Activated T-helper 2 cell treated with anti-CD3 and anti-CD28 coated beads, Interferon-gamma antibody, Interleukin-2, Interleukin-4, amounts not matched to agents 10 μg/mL and 5 μg/mL and 100 μg/mL, durations not matched to agents 14 hours and 24 hours and 36 hours (primary cell): ENCODE measurements at regions not wholly inside any gene's neighbourhood (a gene's known extent, or its start where the extent isn't known, plus 50 kb on each side); places are given as distances from the start of the nearest gene placed in this dataset.

Experiments used
- DNase-seq: peaks from one replicate; pipeline ENCODE4 v3.0.0; 2021; ENCODE audit warnings: low spot score
- H3K27ac Mint-ChIP-seq: one replicate; pipeline ENCODE4 v1.8.0; 2021; ENCODE audit warnings: mixed read lengths
- H3K27me3 Mint-ChIP-seq: one replicate; pipeline ENCODE4 v1.8.0; 2021; ENCODE audit warnings: low read depth, mixed read lengths
- H3K36me3 Mint-ChIP-seq: one replicate; pipeline ENCODE4 v1.8.0; 2021; ENCODE audit warnings: low read depth, mixed read lengths
- H3K4me1 Mint-ChIP-seq: one replicate; pipeline ENCODE4 v1.8.0; 2021; ENCODE audit warnings: low read depth, mixed read lengths
- H3K4me3 Mint-ChIP-seq: one replicate; pipeline ENCODE4 v1.8.0; 2021; ENCODE audit warnings: low read depth, mild to moderate bottlenecking, moderate library complexity, mixed read lengths
- H3K9me3 Mint-ChIP-seq: one replicate; pipeline ENCODE4 v1.8.0; 2021; ENCODE audit warnings: mixed read lengths
- intact Hi-C: fragments of 100-400 bp; cut with micrococcal nuclease; formaldehyde crosslinking; loops from one replicate; pipeline ENCODE4 v1.15.1; 2023

GRCh38 chr15:77710637-77711036 is 77.9 kb upstream of the LINGO1 start:
- Mint-ChIP-seq H3K27me3 (no peaks in the 10 kb centered on the region), H3K4me3 (no peak overlapping the region), H3K27ac (no peak overlapping the region), H3K4me1 (no peaks in the 10 kb centered on the region), H3K9me3 (no peaks in the 10 kb centered on the region), H3K36me3 (no peaks in the 10 kb centered on the region)
- intact Hi-C loops: no loop called here
- DNase-seq: no peak

DNA sequence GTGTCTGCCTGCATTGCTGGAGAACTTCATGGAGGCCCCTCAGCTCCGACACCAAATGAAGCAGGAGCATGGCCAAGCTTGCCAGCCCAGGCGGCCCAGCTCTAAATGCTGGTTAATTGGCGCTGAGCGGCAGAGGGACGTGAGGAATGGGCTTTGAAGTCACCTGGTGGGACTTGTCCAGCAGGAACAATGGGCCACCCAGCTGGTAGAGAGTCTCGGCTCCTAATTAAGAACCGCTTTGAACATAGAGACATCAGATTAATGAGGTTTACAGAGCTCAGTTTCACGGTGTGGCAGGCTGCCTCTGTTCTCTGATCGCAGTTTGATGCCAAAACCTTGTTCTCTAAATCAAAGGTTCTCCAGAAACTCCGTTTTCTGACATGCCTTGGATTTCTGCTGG is 77.5 kb upstream of the LINGO1 start:
- intact Hi-C loops: no loop called here
- H3K4me1 Mint-ChIP-seq: no peaks in the 10 kb centered on the region
- no peaks in the 10 kb centered on the region for H3K9me3 Mint-ChIP-seq
- no peaks in the 10 kb centered on the region for H3K27me3 Mint-ChIP-seq
- H3K4me3 Mint-ChIP-seq: no peak overlapping the region
- H3K27ac Mint-ChIP-seq: no peak overlapping the region
- DNase-seq: no peak
- no peaks in the 10 kb centered on the region for H3K36me3 Mint-ChIP-seq

- DNase-seq: no peak
- no peak overlapping the region for H3K4me3 Mint-ChIP-seq
- intact Hi-C loops: no loop called here
These were observed 76.6 kb upstream of the LINGO1 start for GRCh38 chr15:77709135-77709886.

DNA sequence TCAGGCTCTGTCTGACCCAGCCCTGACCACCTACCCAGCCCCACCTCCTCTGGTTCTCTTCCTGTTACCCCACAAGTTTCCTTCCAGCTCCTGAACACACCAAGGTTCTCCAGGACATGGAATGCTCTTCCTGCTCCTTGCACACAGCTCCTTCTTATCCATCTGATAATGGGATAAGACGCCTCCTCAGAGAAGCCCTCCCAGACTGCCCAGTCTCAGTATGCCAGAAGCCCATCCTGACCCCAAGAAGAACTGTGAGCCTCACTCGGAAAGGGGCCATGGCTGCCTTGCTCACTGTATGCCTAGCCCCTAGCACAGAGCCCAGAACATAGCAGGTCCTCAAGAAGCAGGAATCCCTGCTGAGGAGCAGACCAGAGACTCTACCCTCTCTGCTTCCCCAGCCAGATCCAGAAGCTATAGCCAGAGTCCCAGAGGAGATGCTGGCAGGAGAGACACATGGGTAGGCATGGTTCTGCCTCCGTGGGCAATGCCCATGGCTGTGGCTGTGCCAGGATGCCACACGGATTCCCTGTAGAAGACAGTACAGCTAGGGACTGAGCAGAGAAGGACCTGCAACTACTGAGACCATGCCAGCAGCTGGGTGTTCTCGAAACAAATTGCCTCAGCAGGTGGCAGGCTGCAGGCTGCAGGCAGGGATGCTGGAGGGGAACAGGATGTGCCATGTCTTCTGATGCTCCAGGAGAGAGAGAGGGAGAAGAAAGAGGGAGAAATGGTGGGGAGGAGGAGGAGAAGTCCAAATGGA is 74.0 kb upstream of the LINGO1 start:
- no peaks in the 10 kb centered on the region for H3K9me3 Mint-ChIP-seq
- intact Hi-C loops: no loop called here
- no peaks in the 10 kb centered on the region for H3K4me1 Mint-ChIP-seq
- H3K27ac Mint-ChIP-seq: no peak overlapping the region
- DNase-seq: no peak
- no peaks in the 10 kb centered on the region for H3K27me3 Mint-ChIP-seq
- no peak overlapping the region for H3K4me3 Mint-ChIP-seq
- H3K36me3 Mint-ChIP-seq: no peaks in the 10 kb centered on the region

More at GRCh38 chr15:77709135-77709886, 76.6 kb upstream of the LINGO1 start:
- H3K36me3 Mint-ChIP-seq: no peaks in the 10 kb centered on the region
- H3K27ac Mint-ChIP-seq: no peak overlapping the region
- H3K4me1 Mint-ChIP-seq: no peaks in the 10 kb centered on the region
- H3K27me3 Mint-ChIP-seq: no peaks in the 10 kb centered on the region
- H3K9me3 Mint-ChIP-seq: no peaks in the 10 kb centered on the region

DNA sequence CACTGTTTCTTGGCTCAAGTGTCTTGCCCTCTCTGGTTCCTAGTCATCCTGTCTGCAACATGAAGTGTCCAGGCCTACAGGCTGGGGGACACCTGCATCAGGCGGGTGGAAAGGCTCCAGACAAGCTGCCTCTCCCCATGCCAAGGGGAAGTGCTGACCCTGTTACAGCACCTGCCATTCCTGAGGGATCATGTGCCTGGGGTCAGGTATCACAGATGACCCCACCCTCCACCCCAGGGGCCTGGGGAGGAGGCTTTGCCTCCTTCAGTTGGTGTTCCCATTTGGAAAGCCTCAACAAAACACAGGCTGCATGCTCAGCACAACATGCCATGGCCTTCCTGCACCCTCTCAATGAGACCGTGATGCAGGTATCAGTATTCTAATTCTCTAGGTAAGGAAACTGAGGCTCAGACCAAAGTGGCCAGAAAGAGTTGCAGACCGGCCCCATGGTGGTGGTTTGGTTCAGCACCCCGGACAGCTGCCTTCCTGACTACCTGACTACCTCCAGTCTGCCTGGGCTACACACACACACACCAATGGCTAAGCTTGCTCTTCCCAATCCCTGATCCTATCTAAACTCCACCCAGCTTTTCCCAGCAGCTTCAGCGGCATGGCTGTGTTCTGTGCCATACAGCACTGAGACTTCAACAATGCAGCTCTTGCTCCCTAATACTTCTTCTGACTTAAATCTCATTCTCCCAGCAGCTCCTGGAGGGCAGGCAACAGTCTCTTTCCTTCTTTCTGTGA is 69.7 kb upstream of the LINGO1 start:
- no peak overlapping the region for H3K27ac Mint-ChIP-seq
- H3K4me1 Mint-ChIP-seq: no peaks in the 10 kb centered on the region
- intact Hi-C loops: no loop called here
- DNase-seq: no peak
- H3K9me3 Mint-ChIP-seq: no peaks in the 10 kb centered on the region
- H3K27me3 Mint-ChIP-seq: no peaks in the 10 kb centered on the region
- H3K4me3 Mint-ChIP-seq: no peak overlapping the region
- no peaks in the 10 kb centered on the region for H3K36me3 Mint-ChIP-seq

- Mint-ChIP-seq H3K27ac (no peak overlapping the region), H3K4me1 (no peaks in the 10 kb centered on the region), H3K4me3 (no peak overlapping the region), H3K9me3 (no peaks in the 10 kb centered on the region), H3K27me3 (no peaks in the 10 kb centered on the region), H3K36me3 (no peaks in the 10 kb centered on the region)
- DNase-seq: no peak
- intact Hi-C loops: no loop called here
These were observed 65.8 kb upstream of the LINGO1 start for GRCh38 chr15:77698481-77698880.

GRCh38 chr15:77697893-77698292 is 65.2 kb upstream of the LINGO1 start:
- no peak for DNase-seq
- Mint-ChIP-seq H3K9me3 (no peaks in the 10 kb centered on the region), H3K27me3 (no peaks in the 10 kb centered on the region), H3K36me3 (no peaks in the 10 kb centered on the region), H3K27ac (no peak overlapping the region), H3K4me1 (no peaks in the 10 kb centered on the region), H3K4me3 (no peak overlapping the region)
- intact Hi-C loops: no loop called here

DNA sequence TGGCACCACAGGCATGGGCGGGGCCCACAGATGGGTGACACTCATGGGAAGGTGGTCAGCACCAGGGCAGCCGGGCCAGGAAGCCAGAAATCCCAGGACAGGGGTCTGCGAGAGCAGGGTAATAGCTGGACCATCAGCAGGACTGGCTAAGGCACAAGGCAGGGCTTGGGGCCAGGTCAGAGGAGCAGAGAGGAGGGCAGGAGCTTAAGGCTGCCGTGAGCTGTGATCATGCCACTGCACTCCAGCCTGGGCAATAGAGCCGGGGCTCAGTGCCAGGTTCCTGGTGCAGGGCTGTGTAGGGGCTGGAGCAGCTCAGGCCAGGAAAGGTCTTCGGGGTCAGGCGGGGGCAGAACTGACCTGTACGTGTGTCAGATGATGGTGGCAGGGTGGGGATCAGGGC is 64.2 kb upstream of the LINGO1 start:
- no peaks in the 10 kb centered on the region for H3K9me3 Mint-ChIP-seq
- H3K36me3 Mint-ChIP-seq: no peaks in the 10 kb centered on the region
- no peak for DNase-seq
- no peaks in the 10 kb centered on the region for H3K27me3 Mint-ChIP-seq
- intact Hi-C loops: no loop called here
- H3K4me1 Mint-ChIP-seq: no peaks in the 10 kb centered on the region
- H3K27ac Mint-ChIP-seq: no peak overlapping the region
- H3K4me3 Mint-ChIP-seq: no peak overlapping the region

GRCh38 chr15:77695961-77696582 is 63.4 kb upstream of the LINGO1 start:
- H3K9me3 Mint-ChIP-seq: no peaks in the 10 kb centered on the region
- no peaks in the 10 kb centered on the region for H3K27me3 Mint-ChIP-seq
- H3K4me1 Mint-ChIP-seq: no peaks in the 10 kb centered on the region
- H3K36me3 Mint-ChIP-seq: no peaks in the 10 kb centered on the region
- H3K4me3 Mint-ChIP-seq: no peak overlapping the region
- no peak for DNase-seq
- intact Hi-C loops: no loop called here
- no peak overlapping the region for H3K27ac Mint-ChIP-seq

DNA sequence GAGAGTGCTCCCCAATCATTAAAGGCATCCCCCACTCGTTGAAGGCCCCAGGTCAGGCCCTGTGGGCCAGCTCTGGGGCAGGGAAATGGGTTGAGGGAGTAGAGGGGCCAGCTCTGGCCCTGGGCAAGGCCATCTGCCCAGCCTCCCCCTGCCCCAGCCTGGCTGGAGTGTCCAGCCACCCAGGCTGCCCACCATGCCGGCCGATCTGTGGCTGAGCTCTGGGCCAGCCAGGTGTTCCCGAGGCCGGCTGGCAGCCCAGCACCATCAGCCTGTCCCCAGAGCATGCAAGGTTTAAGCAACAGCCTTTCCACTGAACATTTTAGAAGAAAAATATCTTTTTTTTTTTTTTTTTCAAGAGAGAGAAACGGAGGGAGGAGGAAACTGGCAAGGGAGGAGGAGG is 62.8 kb upstream of the LINGO1 start:
- Mint-ChIP-seq H3K9me3 (no peaks in the 10 kb centered on the region), H3K4me1 (no peaks in the 10 kb centered on the region), H3K4me3 (no peak overlapping the region), H3K36me3 (no peaks in the 10 kb centered on the region), H3K27me3 (no peaks in the 10 kb centered on the region), H3K27ac (no peak overlapping the region)
- intact Hi-C loops: no loop called here
- DNase-seq: no peak

- Mint-ChIP-seq H3K27ac (no peak overlapping the region), H3K27me3 (peaks cover 2% of the 10 kb centered on the region), H3K36me3 (no peaks in the 10 kb centered on the region), H3K4me3 (no peak overlapping the region), H3K9me3 (no peaks in the 10 kb centered on the region), H3K4me1 (no peaks in the 10 kb centered on the region)
- intact Hi-C loops: no loop called here
- DNase-seq: no peak
These were observed 60.9 kb upstream of the LINGO1 start for GRCh38 chr15:77693576-77693975.

- no peaks in the 10 kb centered on the region for H3K9me3 Mint-ChIP-seq
- H3K4me1 Mint-ChIP-seq: no peaks in the 10 kb centered on the region
- H3K36me3 Mint-ChIP-seq: no peaks in the 10 kb centered on the region
- H3K27me3 Mint-ChIP-seq: peaks cover 2% of the 10 kb centered on the region
- H3K4me3 Mint-ChIP-seq: no peak overlapping the region
- H3K27ac Mint-ChIP-seq: no peak overlapping the region
- intact Hi-C loops: no loop called here
- DNase-seq: no peak
These were observed 59.9 kb upstream of the LINGO1 start for GRCh38 chr15:77692614-77693013.
